SU-DHL-6 (cell line): ENCODE measurements at regions not wholly inside any gene's neighbourhood (a gene's known extent, or its start where the extent isn't known, plus 50 kb on each side); places are given as distances from the start of the nearest gene placed in this dataset.

Source experiments
- H2AFZ ChIP-seq: fragments of 200-600 bp; sonication (generic); 2 replicates; pipeline ENCODE4 v1.6.1; 2014; ENCODE audit warnings: low read depth, mild to moderate bottlenecking, moderate library complexity, mixed read lengths, antibody characterized with exemption, low read length; ENCODE audit not compliant: severe bottlenecking
- H3F3A ChIP-seq: fragments of 200-600 bp; shearing (Covaris generic); 2 replicates; pipeline ENCODE4 v1.6.0; 2016; ENCODE audit warnings: antibody characterized with exemption, mild to moderate bottlenecking; ENCODE audit not compliant: insufficient read depth
- H3K27ac ChIP-seq: fragments of 200-600 bp; sonication (generic); 2 replicates; pipeline ENCODE4 v1.5.1; 2016; ENCODE audit warnings: low read depth, mild to moderate bottlenecking, low read length, moderate library complexity, mixed read lengths
- H3K27me3 ChIP-seq: fragments of 200-600 bp; sonication (generic), shearing (Covaris generic); 2 replicates; pipeline ENCODE4 v1.6.0; 2014; ENCODE audit warnings: mild to moderate bottlenecking, low read length
- H3K36me3 ChIP-seq: fragments of 200-600 bp; sonication (generic); 2 replicates; pipeline ENCODE4 v1.6.1; 2014; ENCODE audit warnings: mild to moderate bottlenecking, low read length, mixed read lengths
- H3K4me2 ChIP-seq: fragments of 300-600, 200-600 bp; shearing (Covaris generic), sonication (generic); 2 replicates; pipeline ENCODE4 v1.6.0; 2014; ENCODE audit warnings: low read length, low read depth, mild to moderate bottlenecking; ENCODE audit not compliant: poor library complexity, severe bottlenecking
- H3K4me3 ChIP-seq: fragments of 200-600 bp; sonication (generic); 2 replicates; pipeline ENCODE4 v1.5.1; 2014; ENCODE audit warnings: antibody characterized with exemption, low read length, mild to moderate bottlenecking, mixed read lengths; ENCODE audit not compliant: insufficient read depth, poor library complexity, severe bottlenecking
- H3K79me2 ChIP-seq: fragments of 200-600 bp; sonication (generic); 2 replicates; pipeline ENCODE4 v1.6.1; 2014; ENCODE audit warnings: mild to moderate bottlenecking, low read length, moderate library complexity; ENCODE audit not compliant: insufficient read depth
- H3K9ac ChIP-seq: fragments of 200-600 bp; sonication (generic); 2 replicates; pipeline ENCODE4 v1.7.0; 2014; ENCODE audit warnings: mild to moderate bottlenecking, low read length
- H3K9me2 ChIP-seq: fragments of 200-600 bp; sonication (generic); replicated peaks from 2 replicates; pipeline ENCODE4 v1.6.1; 2014; ENCODE audit warnings: low read length; ENCODE audit not compliant: insufficient read depth
- H3K9me3 ChIP-seq: fragments of 200-600 bp; sonication (generic); 2 replicates; pipeline ENCODE4 v1.6.1; 2014; ENCODE audit warnings: low read length, mixed read lengths; ENCODE audit not compliant: insufficient read depth
- H4K20me1 ChIP-seq: fragments of 200-600 bp; sonication (generic); 2 replicates; pipeline ENCODE4 v1.6.1; 2014; ENCODE audit warnings: low read depth, mild to moderate bottlenecking, antibody characterized with exemption, low read length, moderate library complexity, mixed read lengths
- EZH2phosphoT487 ChIP-seq: fragments of 200-600 bp; sonication (generic), shearing (Covaris generic); conservative IDR thresholded peaks from 2 replicates; pipeline ENCODE4 v1.6.1; 2018; ENCODE audit warnings: mild to moderate bottlenecking, antibody characterized with exemption, low read length, moderate library complexity, mixed read lengths
- TF ChIP-seq, protein P1 (sequence below): fragments of 200-600 bp; sonication (generic); IDR thresholded peaks from one replicate; pipeline ENCODE4 v1.5.1; 2017; ENCODE audit warnings: antibody characterized with exemption, mild to moderate bottlenecking, low read length, moderate library complexity; ENCODE audit not compliant: insufficient read depth, poor library complexity, severe bottlenecking

DNA sequence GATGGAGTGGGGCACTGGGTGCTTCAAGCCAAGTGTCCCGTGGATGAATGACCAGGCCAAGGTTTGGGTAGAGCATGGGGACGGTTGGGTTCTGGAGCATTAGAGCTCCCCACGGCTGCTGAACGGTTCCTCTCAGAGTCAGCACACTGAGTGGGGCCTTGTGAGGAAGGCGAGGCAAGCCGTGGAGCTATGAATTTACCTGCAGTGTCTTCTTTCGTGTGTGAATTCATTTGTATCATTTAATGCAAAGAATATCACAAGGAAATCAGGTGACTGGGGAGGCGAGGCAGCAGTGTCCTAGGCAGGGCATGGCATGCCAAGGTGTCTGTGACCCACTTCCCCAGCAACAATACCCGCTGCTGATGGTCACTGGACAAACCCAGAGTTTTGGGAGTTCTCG lies 343.5 kb upstream of the B3GAT1 start:
- Histone ChIP-seq H3K27ac (no peak overlapping the region), H4K20me1 (no peaks in the 10 kb centered on the region), H3K9me3 (no peaks in the 10 kb centered on the region), H3K36me3 (no peaks in the 10 kb centered on the region), H3K79me2 (no peaks in the 10 kb centered on the region), H3K9ac (no peak overlapping the region), H3K4me3 (no peak overlapping the region), H3K9me2 (no peaks in the 10 kb centered on the region), H3K4me2 (no peak overlapping the region), H3F3A (no peaks in the 10 kb centered on the region), H2AFZ (no peak overlapping the region), H3K27me3 (no peaks in the 10 kb centered on the region)
- TF ChIP-seq, protein P1, sequence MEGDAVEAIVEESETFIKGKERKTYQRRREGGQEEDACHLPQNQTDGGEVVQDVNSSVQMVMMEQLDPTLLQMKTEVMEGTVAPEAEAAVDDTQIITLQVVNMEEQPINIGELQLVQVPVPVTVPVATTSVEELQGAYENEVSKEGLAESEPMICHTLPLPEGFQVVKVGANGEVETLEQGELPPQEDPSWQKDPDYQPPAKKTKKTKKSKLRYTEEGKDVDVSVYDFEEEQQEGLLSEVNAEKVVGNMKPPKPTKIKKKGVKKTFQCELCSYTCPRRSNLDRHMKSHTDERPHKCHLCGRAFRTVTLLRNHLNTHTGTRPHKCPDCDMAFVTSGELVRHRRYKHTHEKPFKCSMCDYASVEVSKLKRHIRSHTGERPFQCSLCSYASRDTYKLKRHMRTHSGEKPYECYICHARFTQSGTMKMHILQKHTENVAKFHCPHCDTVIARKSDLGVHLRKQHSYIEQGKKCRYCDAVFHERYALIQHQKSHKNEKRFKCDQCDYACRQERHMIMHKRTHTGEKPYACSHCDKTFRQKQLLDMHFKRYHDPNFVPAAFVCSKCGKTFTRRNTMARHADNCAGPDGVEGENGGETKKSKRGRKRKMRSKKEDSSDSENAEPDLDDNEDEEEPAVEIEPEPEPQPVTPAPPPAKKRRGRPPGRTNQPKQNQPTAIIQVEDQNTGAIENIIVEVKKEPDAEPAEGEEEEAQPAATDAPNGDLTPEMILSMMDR = no peak
- no peak for TF ChIP-seq EZH2phosphoT487

DNA sequence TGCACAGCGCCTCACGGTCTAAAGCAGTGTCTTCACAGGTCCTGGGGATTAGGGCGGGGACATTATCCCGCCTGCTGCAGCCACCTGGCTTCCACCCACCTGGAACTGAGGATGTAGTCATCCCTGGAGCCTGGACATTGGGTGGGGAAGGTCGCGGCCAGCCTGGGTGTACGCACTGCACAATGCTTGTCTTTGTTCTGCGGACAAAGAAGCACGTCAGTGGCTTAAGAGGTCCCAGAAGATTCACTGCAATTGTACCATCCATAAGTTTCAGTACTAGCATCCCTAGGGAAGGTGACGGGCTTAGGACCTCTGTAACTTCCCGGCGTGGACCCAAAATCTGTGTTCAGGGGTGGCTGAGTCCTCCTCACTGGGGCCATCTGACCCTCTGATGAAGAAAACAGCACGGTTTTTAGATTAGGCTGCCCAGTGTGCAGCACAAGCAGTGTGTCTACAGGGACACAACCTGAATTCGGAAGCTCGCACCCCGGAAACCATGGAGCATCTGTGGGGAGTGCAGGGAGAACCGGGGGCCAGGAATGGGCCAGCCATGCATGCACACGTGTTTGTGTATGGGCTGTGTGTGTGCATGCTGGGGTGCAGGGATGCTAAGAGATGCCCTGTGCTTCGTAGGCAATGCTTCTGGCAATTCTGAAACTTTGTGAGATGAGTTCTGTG lies 342.6 kb upstream of the B3GAT1 start:
- H3K9me3 ChIP-seq = no peaks in the 10 kb centered on the region
- no peaks in the 10 kb centered on the region for H3K79me2 ChIP-seq
- no peak overlapping the region for H3K9ac ChIP-seq
- TF ChIP-seq EZH2phosphoT487 = no peak
- H3F3A ChIP-seq = no peaks in the 10 kb centered on the region
- H3K4me2 ChIP-seq = no peak overlapping the region
- H2AFZ ChIP-seq = no peak overlapping the region
- no peak overlapping the region for H3K27ac ChIP-seq
- H3K4me3 ChIP-seq = no peak overlapping the region
- no peaks in the 10 kb centered on the region for H4K20me1 ChIP-seq
- no peaks in the 10 kb centered on the region for H3K27me3 ChIP-seq
- no peaks in the 10 kb centered on the region for H3K36me3 ChIP-seq
- H3K9me2 ChIP-seq = no peaks in the 10 kb centered on the region

DNA sequence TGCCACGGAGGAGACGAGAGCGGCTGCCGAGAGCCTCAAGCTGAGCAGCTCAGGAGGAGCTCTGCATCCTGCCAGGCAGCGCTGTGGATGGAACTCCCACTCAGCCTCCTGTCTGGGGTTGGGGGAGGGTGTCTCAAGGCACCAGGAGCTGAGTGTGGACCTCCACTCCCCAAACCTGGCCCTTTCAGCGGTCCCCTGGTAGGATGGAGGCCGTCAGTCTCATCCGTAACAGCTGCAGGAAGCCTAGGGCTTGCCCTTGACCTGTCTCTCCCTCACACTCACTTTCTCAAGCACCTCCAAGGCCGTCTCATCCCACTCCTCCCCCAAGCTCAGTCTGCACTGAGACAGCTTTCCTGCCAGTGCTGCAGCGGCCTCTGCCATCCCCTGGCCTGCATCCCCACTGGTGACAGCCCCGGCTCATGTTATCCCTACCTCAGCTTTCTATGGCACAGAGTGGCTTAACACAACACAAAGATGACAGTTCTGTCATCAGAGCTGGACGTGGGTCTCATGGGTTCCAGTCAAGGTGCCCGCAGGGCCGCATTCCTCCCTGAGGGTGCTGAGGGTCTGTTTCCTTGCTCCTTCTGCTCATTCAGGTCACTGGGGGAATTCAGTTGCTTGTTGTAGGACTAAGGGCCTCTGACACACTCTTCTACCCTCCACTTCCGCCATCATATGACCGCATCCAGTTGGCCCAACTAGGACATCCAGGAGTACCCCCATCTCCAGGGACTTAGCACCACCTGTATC lies 341.9 kb upstream of the B3GAT1 start:
- Histone ChIP-seq H3K9ac (no peak overlapping the region), H3K9me3 (no peaks in the 10 kb centered on the region), H3K36me3 (no peaks in the 10 kb centered on the region), H2AFZ (no peak overlapping the region), H3K4me2 (no peak overlapping the region), H3K27ac (no peak overlapping the region), H3K9me2 (no peaks in the 10 kb centered on the region), H3K4me3 (no peak overlapping the region), H3K79me2 (no peaks in the 10 kb centered on the region), H3K27me3 (no peaks in the 10 kb centered on the region), H3F3A (no peaks in the 10 kb centered on the region), H4K20me1 (no peaks in the 10 kb centered on the region)
- TF ChIP-seq EZH2phosphoT487 = no peak
- TF ChIP-seq, protein P1 = no peak
